ENCODE measurements at regions not wholly inside any gene's neighbourhood (a gene's known extent, or its start where the extent isn't known, plus 50 kb on each side); places are given as distances from the start of the nearest gene placed in this dataset.

- Histone ChIP-seq H3K27ac (ENCODE audit: insufficient read length, low read depth, low read length) (no peak overlapping the region), H3K27me3 (ENCODE audit: insufficient read depth, low read length) (no peaks in the 10 kb centered on the region), H4K5ac (ENCODE audit: insufficient read length, low read depth, low read length) (no peak overlapping the region), H3K9me3 (ENCODE audit: control insufficient read depth, low read depth, low read length) (no peaks in the 10 kb centered on the region), H3K4me1 (ENCODE audit: insufficient read depth, low read length) (no peaks in the 10 kb centered on the region), H3K23me2 (ENCODE audit: insufficient read length, low read depth, low read length, poor library complexity, severe bottlenecking) (no peaks in the 10 kb centered on the region), H2BK20ac (ENCODE audit: low read depth, low read length, poor library complexity, severe bottlenecking) (no peak overlapping the region), H4K91ac (ENCODE audit: insufficient read length, low read depth, low read length) (no peak overlapping the region), H3K14ac (ENCODE audit: insufficient read depth, low read length) (no peak overlapping the region), H2BK15ac (ENCODE audit: low read depth, low read length) (no peak overlapping the region), H3K79me2 (ENCODE audit: insufficient read depth, low read length) (no peaks in the 10 kb centered on the region), H2BK12ac (ENCODE audit: insufficient read length, low read depth, low read length) (no peak overlapping the region), H2AFZ (ENCODE audit: low read length) (no peak overlapping the region), H2BK5ac (ENCODE audit: insufficient read length, low read length) (no peak overlapping the region), H4K20me1 (ENCODE audit: control insufficient read depth, insufficient read depth, insufficient read length) (no peaks in the 10 kb centered on the region), H3K23ac (ENCODE audit: insufficient read length, low read depth, low read length) (no peak overlapping the region), H4K8ac (replicated peaks; ENCODE audit: insufficient read length, low read depth, low read length) (no peak overlapping the region), H3K4me2 (ENCODE audit: insufficient read depth, insufficient read length, low read length) (no peak overlapping the region), H2BK120ac (ENCODE audit: low read depth, low read length, poor library complexity, severe bottlenecking) (no peak overlapping the region), H3T11ph (ENCODE audit: low read length) (no peak overlapping the region), H2AK5ac (ENCODE audit: insufficient read length, low read length) (no peak overlapping the region), H3K18ac (ENCODE audit: insufficient read length, low read depth, low read length) (no peak overlapping the region), H3K9ac (ENCODE audit: extremely low read depth, insufficient read length, low read length) (no peak overlapping the region), H3K56ac (ENCODE audit: insufficient read length, low read depth, low read length) (no peak overlapping the region), H3K79me1 (ENCODE audit: insufficient read depth, low read depth, low read length, poor library complexity, severe bottlenecking) (no peaks in the 10 kb centered on the region), H3K4ac (ENCODE audit: low read depth, low read length) (no peak overlapping the region)
- H3K4me3 Mint-ChIP-seq = no peak overlapping the region
- no peak overlapping the region for H3K27ac Mint-ChIP-seq
- H3K36me3 Mint-ChIP-seq (ENCODE audit: insufficient read depth in 1 of 3, low read depth in 3 of 3) = no peaks in the 10 kb centered on the region
- H3K27me3 Mint-ChIP-seq (ENCODE audit: low read depth) = no peaks in the 10 kb centered on the region
- whole genome bisulfite sequencing (ENCODE audit: extremely low coverage, insufficient read length, low lambda C conversion rate) = no CpG with 5 or more reads among the region's 7 CpGs
- no peaks in the 10 kb centered on the region for H3K9me3 Mint-ChIP-seq
- no peaks in the 10 kb centered on the region for H3K4me1 Mint-ChIP-seq
- no peak for TF ChIP-seq CTCF (conservative IDR thresholded peaks at IDR 0.05)
- peak; percentile 20 for DNase-seq
Measured at GRCh38 chr2:19809206-19809605, 92.6 kb downstream of the TTC32 start.

Measured in H9 (cell line).